22Rv1 (cell line): ENCODE measurements at regions not wholly inside any gene's neighbourhood (a gene's known extent, or its start where the extent isn't known, plus 50 kb on each side); places are given as distances from the start of the nearest gene placed in this dataset.

ENCODE experiments used
- CTCF ChIP-seq: fragments of 450-650 bp; IDR thresholded peaks from 2 replicates; pipeline ENCODE4 v1.5.1; 2017; ENCODE audit warnings: mild to moderate bottlenecking
- ZFX ChIP-seq: fragments of 450-650 bp; IDR thresholded peaks from 2 replicates; pipeline ENCODE4 v1.6.1; 2017; ENCODE audit warnings: antibody characterized with exemption, borderline replicate concordance

GRCh38 chr15:70308735-70309434 is 211.2 kb upstream of the TLE3 start:
- no peak for TF ChIP-seq CTCF
- TF ChIP-seq ZFX: no peak
